Cerebellar nuclear complex (tissue), 1 donor: ENCODE measurements at regions not wholly inside any gene's neighbourhood (a gene's known extent, or its start where the extent isn't known, plus 50 kb on each side); places are given as distances from the start of the nearest gene placed in this dataset.
A peak's percentile ranks its signal among the peaks of the same experiment; 100 is the strongest.
"Not testable (repeated sequence)": the region's sequence is repeated elsewhere in the genome, so short reads cannot be mapped to it uniquely, and the experiment has no call there.

Source experiments
- DNase-seq, 2 experiments: peaks; one replicate each; lab custom pipeline; 2025; lab: John Stamatoyannopoulos, UW

GRCh38 chrX:45986971-45987370, 558.2 kb downstream of the ZNF674 start:
- no peak for DNase-seq

GRCh38 chrX:45986081-45986480, 559.1 kb downstream of the ZNF674 start:
- DNase-seq = no peak

DNA sequence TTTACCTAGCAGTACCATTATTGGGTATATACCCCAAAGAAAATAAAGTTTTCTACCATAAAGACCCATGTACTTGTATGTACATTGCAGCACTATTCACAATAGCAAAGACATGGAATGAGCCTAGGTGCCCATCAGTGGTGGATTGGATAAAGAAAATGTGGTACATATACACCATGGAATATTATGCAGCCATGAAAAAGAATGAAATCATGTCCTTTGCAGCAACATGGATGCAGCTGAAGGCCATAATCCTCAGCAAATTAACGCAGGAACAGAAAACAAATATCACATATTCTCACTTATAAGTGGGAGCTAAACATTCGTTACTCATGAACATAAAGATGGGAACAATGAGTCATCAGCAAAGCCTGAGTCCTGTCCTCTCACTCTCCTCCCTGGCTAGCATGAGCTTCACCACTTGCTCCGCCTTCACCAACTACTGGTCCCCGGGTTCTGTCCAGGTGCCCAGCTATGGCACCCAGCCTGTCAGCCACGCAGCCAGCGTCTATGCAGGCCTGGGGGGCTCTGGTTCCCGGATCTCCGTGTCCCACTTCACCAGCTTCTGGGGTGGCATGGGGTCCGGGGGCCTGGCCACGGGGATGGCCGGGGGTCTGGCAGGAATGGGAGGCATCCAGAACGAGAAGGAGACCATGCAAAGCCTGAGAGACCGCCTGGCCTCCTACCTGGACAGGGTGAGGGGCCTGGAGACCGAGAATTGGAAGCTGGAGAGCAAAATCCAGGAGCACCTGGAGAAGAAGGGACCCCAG, 562.1 kb downstream of the ZNF674 start:
- DNase-seq = not testable (repeated sequence)

GRCh38 chrX:45980726-45981125, 564.5 kb downstream of the ZNF674 start:
- no peak for DNase-seq

GRCh38 chrX:45975633-45976032, 569.6 kb downstream of the ZNF674 start:
- no peak for DNase-seq

DNA sequence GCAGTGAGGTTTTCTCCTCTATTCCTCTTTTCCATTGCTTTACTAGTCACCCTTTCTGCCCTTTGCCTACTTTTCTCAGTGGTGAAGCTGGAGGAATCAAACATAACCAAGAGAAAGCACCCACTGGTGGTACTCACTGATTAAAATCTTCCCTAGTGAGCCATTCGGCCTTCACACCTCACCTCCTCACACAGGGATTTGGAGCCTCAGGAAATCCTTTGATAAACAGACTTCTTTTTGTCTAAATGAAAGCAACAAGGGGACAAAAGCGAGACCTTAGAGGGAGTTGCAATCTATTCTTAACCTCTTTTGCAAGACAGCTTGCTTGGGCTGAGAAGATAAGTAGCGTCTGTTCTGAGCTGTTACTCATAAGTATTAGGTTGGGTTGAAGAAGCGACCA, 572.6 kb downstream of the ZNF674 start:
- no peak for DNase-seq

DNA sequence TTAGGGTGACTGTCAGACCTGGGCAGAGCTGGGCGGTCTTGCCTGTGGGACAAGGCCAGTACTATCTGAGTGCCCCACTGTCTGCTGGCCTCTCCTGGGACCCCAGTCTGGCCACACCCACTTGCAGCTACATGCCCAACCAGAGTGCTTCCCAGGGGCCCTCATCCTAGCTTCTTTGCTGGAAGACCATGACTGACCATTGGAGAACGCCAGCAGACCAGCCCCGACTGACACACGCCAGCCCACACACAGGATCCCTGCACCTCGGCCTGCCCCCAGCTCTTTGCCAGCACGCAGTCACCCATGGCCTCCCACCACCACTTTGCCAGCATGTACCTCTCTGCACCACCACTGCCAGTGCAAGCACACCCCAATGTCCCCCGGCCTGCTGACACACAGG, 585.7 kb downstream of the ZNF674 start:
- DNase-seq = no peak

DNA sequence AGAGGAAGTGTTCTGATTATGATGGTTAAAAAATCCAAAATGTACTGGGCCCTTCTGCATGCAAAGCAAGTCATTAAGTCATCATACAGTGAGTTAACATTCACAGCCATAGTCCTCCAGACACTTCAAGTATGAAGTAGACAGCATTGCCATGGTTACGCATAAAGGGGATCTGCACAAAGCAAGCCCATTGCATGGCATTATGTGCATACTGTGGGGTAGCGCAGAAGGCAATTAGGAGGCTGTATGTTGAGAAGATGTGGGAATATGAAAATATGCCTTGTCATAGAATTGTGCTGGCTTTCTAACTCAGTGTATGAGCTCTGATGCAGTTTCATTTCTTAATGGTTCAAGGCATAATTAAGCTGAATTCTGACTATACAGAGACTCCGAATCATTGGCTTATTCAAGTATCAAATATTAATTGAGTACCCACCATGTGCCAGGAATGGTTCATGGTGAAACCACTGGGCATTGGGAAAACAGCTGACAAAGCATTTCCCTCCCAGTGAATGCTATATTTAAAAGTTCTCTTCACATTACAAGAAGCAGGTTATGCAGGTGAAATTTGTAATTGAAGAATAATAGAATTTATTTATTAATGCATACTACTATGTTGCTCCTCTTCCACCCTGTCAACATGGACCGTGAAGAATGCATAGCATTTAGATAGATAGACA, 588.9 kb downstream of the ZNF674 start:
- no peak for DNase-seq

DNA sequence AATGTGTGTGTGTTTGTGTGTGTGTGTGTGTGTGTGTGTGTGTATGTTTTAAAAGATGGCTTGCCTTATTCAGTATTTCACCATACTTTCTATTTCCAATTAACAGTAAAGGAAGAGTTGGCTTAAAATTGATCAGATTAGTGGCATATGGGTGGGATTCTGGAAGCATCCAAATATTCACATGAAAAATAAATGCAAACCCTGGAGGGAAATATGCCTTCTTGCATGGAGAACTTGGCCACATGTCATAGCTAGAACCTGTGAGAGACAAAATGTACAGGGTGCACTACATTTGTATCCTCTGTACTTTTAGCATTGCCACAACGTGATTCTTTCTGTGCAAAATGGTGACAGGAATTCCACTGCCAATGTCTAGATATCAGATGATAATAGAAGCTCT, 589.6 kb downstream of the ZNF674 start:
- DNase-seq = no peak

DNA sequence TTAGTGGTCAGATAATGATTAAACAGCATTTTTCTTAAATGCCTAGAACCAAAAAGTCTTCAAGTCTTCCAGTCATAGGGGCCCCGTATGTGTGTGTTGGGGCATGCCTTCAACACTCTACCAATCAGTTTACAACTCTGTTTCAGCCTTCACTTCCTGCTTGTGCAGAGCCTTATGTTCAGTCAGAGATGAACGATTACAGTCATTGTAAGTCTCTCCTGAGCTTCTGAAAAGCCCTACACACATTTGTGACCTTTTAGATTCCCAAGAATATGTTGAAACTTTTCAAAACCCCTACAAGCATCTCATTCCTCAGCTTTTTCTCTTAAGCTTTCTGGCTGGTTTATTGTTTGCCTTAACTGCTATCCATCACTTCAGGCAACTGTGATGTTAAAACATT, 591.2 kb downstream of the ZNF674 start:
- DNase-seq = no peak

DNA sequence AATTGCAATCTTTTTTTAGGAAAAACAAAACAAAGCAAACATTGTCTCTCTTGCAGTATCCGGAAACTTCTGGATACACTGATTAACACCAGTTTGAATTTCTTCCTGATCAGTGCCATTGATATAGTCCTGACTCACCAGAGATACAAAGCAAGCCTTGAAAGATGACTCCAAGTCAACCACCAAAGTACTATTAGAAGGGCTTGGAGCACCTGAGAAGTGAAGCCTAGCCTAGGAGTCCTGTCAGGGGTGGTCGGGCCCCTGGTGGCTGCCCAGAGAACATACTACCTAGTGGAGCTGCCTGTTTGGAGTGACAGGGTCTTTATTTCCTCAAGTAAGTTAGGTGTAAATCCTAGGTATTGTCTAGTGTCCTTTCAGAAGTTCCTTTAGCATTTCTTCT, 593.2 kb downstream of the ZNF674 start:
- no peak for DNase-seq

- DNase-seq = no peak
Observed at GRCh38 chrX:45935408-45935807, 609.8 kb downstream of the ZNF674 start.

DNA sequence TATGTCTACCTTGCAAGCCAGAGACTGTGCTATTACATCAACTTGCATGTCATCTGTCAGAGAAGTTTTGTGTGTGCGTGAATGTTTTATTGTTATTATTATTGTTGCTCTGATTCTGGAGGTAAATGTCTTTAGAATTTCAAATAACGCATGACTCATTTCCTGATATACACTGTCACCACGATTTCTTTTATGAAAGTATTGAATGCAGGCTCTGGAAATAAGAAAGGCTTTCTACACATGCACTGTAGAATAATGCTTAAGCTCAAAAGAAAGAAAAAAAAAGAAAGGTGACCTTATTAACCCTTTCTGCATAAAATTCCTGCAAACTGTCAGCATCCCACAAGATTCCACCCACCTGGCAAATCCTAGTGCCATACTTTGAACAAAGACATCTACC, 632.9 kb downstream of the ZNF674 start:
- no peak for DNase-seq

GRCh38 chrX:45907786-45908185, 637.4 kb downstream of the ZNF674 start:
- DNase-seq = no peak

DNA sequence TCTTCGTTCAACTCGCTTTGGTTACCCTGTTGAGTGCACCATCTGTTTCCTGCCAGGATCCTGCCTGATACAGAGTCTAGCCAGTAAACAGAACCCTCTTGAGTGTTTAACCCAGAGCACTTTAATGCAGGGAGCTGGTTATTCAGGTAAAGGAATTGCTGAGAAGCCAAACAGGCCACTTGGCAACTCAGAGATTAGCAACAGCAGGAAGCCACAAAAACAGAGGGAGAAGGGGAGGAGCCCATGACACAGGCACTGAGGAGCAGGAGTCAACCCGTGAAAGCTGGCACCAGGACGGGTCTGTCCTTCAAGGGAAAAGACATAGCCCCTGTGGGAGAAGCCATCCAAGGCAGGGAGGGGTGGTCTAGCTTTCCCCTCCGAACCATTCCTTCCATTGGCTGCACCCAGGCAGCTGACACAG, 641.4 kb downstream of the ZNF674 start:
- peak in 1 of 2 experiments; percentile 12 for DNase-seq

DNA sequence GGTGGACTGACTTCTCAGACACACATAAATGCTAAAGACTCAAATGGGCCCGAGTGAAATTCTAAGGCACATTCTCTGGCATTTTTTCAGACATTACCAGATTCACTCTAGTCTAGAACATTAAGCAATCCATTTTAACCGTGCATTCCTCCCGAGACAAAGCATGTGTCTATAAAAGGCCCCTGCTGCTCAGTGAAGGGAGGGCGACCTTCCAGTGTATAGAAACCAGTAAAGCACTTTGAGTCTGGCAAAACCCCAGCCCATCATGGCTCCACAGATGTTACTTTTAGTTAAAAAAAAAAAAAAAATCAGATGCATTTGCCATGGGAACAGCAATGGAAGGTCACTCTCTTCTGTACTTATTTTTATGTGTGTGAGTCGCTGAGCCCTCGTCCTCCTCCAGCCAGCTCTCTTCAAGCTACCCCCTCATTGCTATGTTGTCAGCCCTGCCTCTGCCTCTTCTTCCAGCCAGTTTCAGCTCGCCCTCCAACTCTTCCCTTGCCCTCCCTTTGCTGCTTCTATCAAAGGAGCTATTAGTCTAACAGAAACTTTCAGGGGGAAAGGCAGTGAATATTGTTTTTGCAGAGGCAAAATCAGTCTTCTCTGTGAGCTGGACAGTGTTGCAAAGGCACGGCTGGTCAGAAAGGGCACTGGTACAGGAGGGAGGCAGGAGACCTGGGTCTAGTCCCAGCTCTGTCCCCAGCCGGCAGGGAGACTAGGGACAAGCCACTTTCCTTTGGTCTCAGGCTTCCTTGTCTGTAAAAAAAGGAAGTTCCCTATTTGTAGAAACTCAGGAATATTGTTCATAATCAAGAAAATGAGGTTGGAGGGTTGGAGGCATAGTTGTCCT, 644.2 kb downstream of the ZNF674 start:
- no peak for DNase-seq

GRCh38 chrX:45894864-45895645, 650.2 kb downstream of the ZNF674 start:
- no peak for DNase-seq

DNA sequence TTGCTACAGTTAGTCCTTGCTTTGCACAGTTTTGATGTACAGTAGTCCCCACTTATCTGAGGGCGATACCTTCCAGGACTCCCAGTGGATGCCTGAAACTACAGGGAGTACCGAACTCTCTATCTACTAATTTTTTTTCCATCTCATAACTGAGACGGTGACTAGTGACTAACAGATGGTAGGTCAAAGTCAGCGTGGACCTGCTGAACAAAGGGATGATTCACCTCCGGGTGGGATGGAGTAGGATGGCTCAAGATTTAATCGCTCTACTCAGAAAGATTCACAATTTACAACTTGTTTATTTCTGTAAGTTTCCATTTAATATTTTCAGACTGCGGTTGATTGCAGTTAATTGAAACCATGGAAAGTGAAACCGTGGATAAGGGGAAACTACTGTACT, 655.8 kb downstream of the ZNF674 start:
- DNase-seq = no peak

DNA sequence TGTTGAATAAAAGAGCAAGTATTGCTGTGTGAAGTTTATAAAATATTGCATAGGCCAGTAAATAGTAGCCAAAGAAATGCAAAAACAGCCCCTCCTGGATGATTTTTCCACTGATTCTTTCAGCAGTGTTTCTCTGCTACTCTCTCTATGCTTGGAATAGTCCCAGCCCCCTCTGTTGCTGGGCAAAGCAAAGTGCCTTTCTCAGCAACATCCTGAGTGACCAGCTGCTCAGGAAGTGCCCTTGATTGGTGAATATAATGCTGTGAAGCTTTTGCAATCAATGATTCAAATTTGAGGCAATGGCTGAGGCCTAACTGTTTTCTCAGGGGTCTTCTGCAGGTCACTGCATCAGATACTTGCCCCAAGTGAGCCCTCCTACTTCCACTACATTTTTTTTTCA, 656.7 kb downstream of the ZNF674 start:
- no peak for DNase-seq

DNA sequence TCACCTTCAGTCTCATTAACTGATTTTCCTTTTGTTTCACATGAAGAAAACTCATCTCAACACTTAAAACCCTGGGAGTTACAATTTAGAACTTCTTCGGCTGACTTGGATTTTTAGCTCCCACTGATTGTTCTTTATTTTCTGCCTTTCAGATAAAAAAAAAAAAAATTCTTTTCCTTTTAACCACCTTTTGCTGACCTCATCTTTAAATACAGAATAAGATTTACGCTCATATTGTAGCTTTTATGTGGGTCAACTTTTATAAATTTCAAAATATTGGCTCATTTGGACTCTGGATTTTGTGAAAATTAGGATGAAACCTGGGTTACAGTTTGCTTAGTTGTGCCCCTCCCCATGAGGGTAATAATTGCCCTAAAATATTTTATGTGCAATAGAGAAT, 659.3 kb downstream of the ZNF674 start:
- DNase-seq = no peak

GRCh38 chrX:45879512-45879911, 665.7 kb downstream of the ZNF674 start:
- DNase-seq = no peak

GRCh38 chrX:45876206-45876605, 669.0 kb downstream of the ZNF674 start:
- no peak for DNase-seq
